ENCODE measurements at regions not wholly inside any gene's neighbourhood (a gene's known extent, or its start where the extent isn't known, plus 50 kb on each side); places are given as distances from the start of the nearest gene placed in this dataset.

DNA sequence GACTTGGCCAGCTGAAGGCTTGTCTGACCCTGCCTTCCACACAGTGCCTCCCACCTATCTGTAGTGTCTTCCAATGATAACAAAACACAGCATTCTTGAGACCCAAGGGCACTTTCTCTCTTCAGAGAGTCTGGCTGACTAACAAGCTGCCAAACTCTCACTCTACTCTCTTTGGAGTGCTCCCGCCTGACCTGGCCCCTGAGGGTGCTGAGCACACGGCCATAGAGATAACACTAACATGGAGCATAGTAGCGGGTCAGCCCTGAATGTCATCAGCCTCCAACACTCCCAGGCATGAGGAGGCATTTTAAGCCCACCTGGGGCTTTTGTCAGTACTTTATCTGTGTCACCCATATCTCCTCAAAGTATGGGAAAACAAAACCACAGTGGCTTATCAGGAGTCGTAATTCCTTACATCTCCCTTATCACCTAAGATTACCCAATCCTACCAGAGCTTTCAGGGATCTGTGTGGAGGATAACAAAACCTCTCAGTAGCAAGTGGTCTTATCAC, 160.3 kb upstream of the TCF4 start:
- DNase-seq (no peak), ATAC-seq (no peak)
- H3K9me3 ChIP-seq = peaks cover 23% of the 10 kb centered on the region
- TF ChIP-seq, protein P1, sequence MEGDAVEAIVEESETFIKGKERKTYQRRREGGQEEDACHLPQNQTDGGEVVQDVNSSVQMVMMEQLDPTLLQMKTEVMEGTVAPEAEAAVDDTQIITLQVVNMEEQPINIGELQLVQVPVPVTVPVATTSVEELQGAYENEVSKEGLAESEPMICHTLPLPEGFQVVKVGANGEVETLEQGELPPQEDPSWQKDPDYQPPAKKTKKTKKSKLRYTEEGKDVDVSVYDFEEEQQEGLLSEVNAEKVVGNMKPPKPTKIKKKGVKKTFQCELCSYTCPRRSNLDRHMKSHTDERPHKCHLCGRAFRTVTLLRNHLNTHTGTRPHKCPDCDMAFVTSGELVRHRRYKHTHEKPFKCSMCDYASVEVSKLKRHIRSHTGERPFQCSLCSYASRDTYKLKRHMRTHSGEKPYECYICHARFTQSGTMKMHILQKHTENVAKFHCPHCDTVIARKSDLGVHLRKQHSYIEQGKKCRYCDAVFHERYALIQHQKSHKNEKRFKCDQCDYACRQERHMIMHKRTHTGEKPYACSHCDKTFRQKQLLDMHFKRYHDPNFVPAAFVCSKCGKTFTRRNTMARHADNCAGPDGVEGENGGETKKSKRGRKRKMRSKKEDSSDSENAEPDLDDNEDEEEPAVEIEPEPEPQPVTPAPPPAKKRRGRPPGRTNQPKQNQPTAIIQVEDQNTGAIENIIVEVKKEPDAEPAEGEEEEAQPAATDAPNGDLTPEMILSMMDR (IDR thresholded peaks at IDR 0.05) = no peak
- no peaks in the 10 kb centered on the region for H3K36me3 ChIP-seq (ENCODE audit: low read depth)
- intact Hi-C loops (cut with DNase I, micrococcal nuclease) = no loop called here
- H3K4me1 ChIP-seq (ENCODE audit: low read depth) = no peaks in the 10 kb centered on the region
- H3K4me3 ChIP-seq = no peak overlapping the region

DNA sequence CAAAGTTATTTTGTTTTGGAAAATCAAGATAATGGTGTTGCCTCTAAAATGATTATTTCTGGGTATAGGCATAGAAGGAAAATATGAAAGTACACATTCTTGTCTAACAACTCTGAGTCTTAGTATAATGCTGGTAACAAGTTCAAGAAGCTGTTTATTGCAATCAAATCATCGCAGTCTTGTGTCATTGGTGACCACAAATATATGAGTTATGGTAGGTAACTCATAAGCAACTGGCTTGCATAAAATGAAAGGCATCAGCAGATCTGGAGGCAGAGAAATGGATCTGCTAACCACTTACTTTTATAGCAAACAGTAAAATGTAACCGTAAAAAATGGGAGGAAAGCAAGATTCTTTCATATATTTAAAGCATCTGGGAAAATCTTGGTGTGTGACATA, 156.2 kb upstream of the TCF4 start:
- no peak overlapping the region for H3K4me3 ChIP-seq
- intact Hi-C loops (cut with DNase I, micrococcal nuclease) = no loop called here
- no peaks in the 10 kb centered on the region for H3K36me3 ChIP-seq (ENCODE audit: low read depth)
- ATAC-seq = no peak
- TF ChIP-seq, protein P1 (IDR thresholded peaks at IDR 0.05) = no peak
- no peak for DNase-seq
- H3K4me1 ChIP-seq (ENCODE audit: low read depth) = no peaks in the 10 kb centered on the region
- H3K9me3 ChIP-seq = peaks cover 28% of the 10 kb centered on the region

- TF ChIP-seq, protein P1 (IDR thresholded peaks at IDR 0.05) = no peak
- no peaks in the 10 kb centered on the region for H3K36me3 ChIP-seq (ENCODE audit: low read depth)
- no peaks in the 10 kb centered on the region for H3K4me1 ChIP-seq (ENCODE audit: low read depth)
- DNase-seq (no peak), ATAC-seq (no peak)
- intact Hi-C loops (cut with DNase I, micrococcal nuclease) = no loop called here
- peaks cover 25% of the 10 kb centered on the region for H3K9me3 ChIP-seq
- no peak overlapping the region for H3K4me3 ChIP-seq
These were observed 155.7 kb upstream of the TCF4 start for GRCh38 chr18:55743736-55744135.

DNA sequence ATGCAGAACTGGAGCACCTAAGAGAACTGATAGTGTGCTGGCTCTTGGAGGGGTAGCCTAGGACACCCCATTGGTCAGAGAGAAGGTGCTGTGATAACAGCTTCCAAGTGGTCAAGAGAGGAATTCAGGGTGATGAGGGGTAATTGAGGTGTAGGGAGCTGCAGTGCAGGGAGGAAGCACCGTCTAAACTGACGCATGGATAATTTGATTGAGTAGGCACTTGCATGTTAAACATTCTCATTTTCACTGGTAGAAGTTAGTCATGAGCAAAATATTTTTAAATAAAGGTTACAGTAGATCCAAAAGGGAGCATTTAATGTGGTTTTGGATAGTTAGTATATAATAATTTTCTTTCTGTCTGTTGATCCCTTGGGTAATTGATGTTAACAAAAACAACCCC, 155.1 kb upstream of the TCF4 start:
- Histone ChIP-seq H3K36me3 (ENCODE audit: low read depth) (no peaks in the 10 kb centered on the region), H3K9me3 (peaks cover 25% of the 10 kb centered on the region), H3K4me3 (no peak overlapping the region), H3K4me1 (ENCODE audit: low read depth) (no peaks in the 10 kb centered on the region)
- TF ChIP-seq, protein P1 (IDR thresholded peaks at IDR 0.05) = no peak
- intact Hi-C loops (cut with DNase I, micrococcal nuclease) = no loop called here
- DNase-seq (no peak), ATAC-seq (no peak)

DNA sequence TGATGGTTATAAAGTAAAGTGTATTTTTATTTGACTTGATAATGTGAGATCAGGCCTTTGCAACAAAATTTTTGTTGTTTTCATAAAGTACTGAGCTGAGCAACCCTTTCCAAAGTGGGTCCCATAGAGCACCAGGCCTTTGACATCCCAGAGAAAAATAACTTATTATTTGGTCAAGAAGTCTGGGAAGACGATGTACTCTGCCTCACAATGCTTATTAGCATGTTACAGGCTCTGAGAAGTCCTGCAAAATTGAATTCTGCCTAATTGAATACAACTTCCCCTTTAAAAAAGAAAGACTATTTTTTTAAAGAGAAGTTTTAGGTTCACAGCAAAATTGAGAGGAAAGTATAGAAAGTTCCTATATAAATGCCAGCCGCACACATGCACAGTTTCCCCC, 151.5 kb upstream of the TCF4 start:
- Histone ChIP-seq H3K4me3 (no peak overlapping the region), H3K4me1 (ENCODE audit: low read depth) (no peaks in the 10 kb centered on the region), H3K9me3 (peaks cover 17% of the 10 kb centered on the region), H3K36me3 (ENCODE audit: low read depth) (no peaks in the 10 kb centered on the region)
- intact Hi-C loops (cut with DNase I, micrococcal nuclease) = no loop called here
- no peak for DNase-seq
- TF ChIP-seq, protein P1 (IDR thresholded peaks at IDR 0.05) = no peak
- no peak for ATAC-seq

Measured in mucosa of descending colon (tissue), 3 donors.